Esophagus muscularis mucosa (tissue), 4 donors: ENCODE measurements at regions not wholly inside any gene's neighbourhood (a gene's known extent, or its start where the extent isn't known, plus 50 kb on each side); places are given as distances from the start of the nearest gene placed in this dataset.

ENCODE experiments used
- DNase-seq: peaks from one replicate; pipeline ENCODE4 v3.0.0-alpha.2; 2017; ENCODE audit errors: extremely low spot score
- H3K27ac ChIP-seq, 4 donors: fragments of 200-600 bp; sonication (generic); replicated peaks in 1 of 4; 1 replicate in 3 of 4; 2 replicates in 1 of 4; pipeline ENCODE4 v1.5.1; 2016 to 2019; ENCODE audit warnings: mild to moderate bottlenecking in 1 of 4
- H3K27me3 ChIP-seq, 4 donors: fragments of 200-600 bp; sonication (generic); one replicate each; pipeline versions ENCODE4 v1.5.1 to v1.6.0; 2016 to 2019
- H3K36me3 ChIP-seq, 4 donors: fragments of 200-600 bp; sonication (generic); one replicate each; pipeline ENCODE4 v1.5.1; 2016 to 2019
- H3K4me1 ChIP-seq, 4 donors: fragments of 200-600 bp; sonication (generic); one replicate each; pipeline ENCODE4 v1.5.1; 2016 to 2019
- H3K4me3 ChIP-seq, 4 donors: fragments of 200-600 bp; sonication (generic); 1 replicate in 2 of 4; 2 replicates in 2 of 4; pipeline ENCODE4 v1.5.1; 2016 to 2019; ENCODE audit warnings: mild to moderate bottlenecking in 4 of 4, moderate library complexity in 1 of 4
- H3K9me3 ChIP-seq, 4 donors: fragments of 200-600 bp; sonication (generic); 1 replicate in 3 of 4; 2 replicates in 1 of 4; pipeline ENCODE4 v1.5.1; 2016 to 2019
- EP300 ChIP-seq: sonication (generic); formaldehyde crosslinking; IDR thresholded peaks from one replicate; pipeline ENCODE4 v1.6.1; 2017; ENCODE audit warnings: antibody characterized with exemption
- POLR2A ChIP-seq: fragments of 450-650 bp; IDR thresholded peaks from one replicate; pipeline ENCODE4 v1.6.1; 2017; ENCODE audit warnings: antibody characterized with exemption, moderate library complexity, mild to moderate bottlenecking, low read depth
- POLR2AphosphoS5 ChIP-seq, 2 donors: sonication (generic); formaldehyde crosslinking; IDR thresholded peaks; one replicate each; pipeline ENCODE4 v1.6.1; 2017; ENCODE audit warnings: antibody characterized with exemption in 2 of 2
- WGBS: methylation state at CpG from one replicate; pipeline ENCODE4 v1.1.5; 2018; 5-methylcytosine and 5-hydroxymethylcytosine counted together
- intact Hi-C: fragments of 100-400 bp; cut with DNase I; formaldehyde crosslinking; loops from one replicate; pipeline ENCODE4 v1.15.1; 2023
- TF ChIP-seq, protein P1 (sequence below), 3 experiments: fragments of 200-600 bp in 2 of 3; fragments of 450-650 bp in 1 of 3; sonication (generic) in 2 of 3; IDR thresholded peaks; one replicate each; pipeline ENCODE4 v1.5.1; 2017 to 2019; ENCODE audit warnings: antibody characterized with exemption in 3 of 3, mild to moderate bottlenecking in 2 of 3, moderate library complexity in 1 of 3

DNA sequence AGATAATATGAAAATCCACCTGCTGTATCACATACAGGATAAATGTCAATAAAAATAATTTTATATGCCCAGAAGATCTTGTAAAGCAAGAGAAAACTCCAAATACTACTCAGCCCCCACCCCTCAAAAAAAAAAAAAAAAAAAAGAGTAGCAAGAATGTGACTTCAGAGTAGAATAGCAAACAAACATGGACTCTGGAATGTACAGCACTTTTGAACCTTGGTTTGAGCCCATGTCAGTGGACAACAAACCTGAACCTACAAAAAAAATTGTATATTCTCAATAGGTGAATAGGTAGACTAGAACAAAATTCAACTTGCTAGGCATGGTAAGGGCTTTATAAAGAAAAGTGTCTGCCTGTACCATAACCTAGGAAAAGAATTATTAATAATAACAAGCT is 428.0 kb downstream of the SLITRK6 start:
- Histone ChIP-seq H3K27me3 (no peaks in the 10 kb centered on the region), H3K4me3 (no peak overlapping the region), H3K9me3 (no peaks in the 10 kb centered on the region), H3K4me1 (no peaks in the 10 kb centered on the region), H3K36me3 (no peaks in the 10 kb centered on the region), H3K27ac (no peak overlapping the region)
- no peak for TF ChIP-seq POLR2A
- TF ChIP-seq EP300 = no peak
- TF ChIP-seq POLR2AphosphoS5 (IDR thresholded peaks at IDR 0.05) = no peak
- TF ChIP-seq, protein P1, sequence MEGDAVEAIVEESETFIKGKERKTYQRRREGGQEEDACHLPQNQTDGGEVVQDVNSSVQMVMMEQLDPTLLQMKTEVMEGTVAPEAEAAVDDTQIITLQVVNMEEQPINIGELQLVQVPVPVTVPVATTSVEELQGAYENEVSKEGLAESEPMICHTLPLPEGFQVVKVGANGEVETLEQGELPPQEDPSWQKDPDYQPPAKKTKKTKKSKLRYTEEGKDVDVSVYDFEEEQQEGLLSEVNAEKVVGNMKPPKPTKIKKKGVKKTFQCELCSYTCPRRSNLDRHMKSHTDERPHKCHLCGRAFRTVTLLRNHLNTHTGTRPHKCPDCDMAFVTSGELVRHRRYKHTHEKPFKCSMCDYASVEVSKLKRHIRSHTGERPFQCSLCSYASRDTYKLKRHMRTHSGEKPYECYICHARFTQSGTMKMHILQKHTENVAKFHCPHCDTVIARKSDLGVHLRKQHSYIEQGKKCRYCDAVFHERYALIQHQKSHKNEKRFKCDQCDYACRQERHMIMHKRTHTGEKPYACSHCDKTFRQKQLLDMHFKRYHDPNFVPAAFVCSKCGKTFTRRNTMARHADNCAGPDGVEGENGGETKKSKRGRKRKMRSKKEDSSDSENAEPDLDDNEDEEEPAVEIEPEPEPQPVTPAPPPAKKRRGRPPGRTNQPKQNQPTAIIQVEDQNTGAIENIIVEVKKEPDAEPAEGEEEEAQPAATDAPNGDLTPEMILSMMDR (IDR thresholded peaks at IDR 0.05) = no peak
- no peak for DNase-seq
- intact Hi-C loops = no loop called here

DNA sequence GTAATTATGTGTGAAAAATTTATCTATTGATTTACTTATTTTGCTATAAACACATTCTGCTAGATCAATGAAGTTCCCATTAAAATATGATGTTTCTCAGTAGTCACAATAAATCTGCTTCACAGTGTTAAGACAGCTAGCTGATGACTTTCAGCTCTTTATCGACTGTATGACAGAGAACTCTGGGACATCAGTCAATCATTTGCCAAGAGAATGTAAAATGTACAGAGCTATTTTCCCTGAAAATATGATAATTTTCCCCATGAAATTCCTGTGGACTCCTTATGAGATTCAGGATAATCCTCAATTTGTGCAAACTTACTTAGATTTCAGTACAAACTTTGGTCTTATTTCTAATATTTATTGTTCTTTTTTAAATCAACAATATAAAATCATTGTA is 430.5 kb downstream of the SLITRK6 start:
- Histone ChIP-seq H3K4me3 (no peak overlapping the region), H3K27ac (no peak overlapping the region), H3K36me3 (no peaks in the 10 kb centered on the region), H3K9me3 (no peaks in the 10 kb centered on the region), H3K4me1 (no peaks in the 10 kb centered on the region), H3K27me3 (no peaks in the 10 kb centered on the region)
- WGBS = 94% methylated on average over 1 of the region's 1 CpG
- TF ChIP-seq POLR2AphosphoS5 (IDR thresholded peaks at IDR 0.05) (no peak), POLR2A (no peak), EP300 (no peak)
- TF ChIP-seq, protein P1 (IDR thresholded peaks at IDR 0.05) = no peak
- DNase-seq = no peak
- intact Hi-C loops = no loop called here

DNA sequence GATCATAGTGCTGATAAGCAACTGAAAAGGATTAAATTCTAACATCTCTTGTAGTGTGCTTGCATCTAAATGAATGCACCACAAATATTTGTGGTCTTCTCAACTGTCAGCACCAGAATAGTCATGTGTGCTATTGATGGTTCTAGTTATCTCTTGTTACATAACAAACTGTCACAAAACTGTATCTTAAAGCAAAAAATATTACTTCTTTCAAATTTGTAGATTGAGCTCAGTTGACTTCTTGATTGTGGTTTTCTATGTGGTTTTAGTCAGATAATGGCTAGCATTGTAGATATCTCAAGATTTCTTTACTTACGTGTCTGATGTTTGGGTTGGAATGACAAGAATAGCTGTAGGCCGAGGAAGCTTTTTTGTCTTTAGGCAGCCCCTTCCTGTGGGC is 431.3 kb downstream of the SLITRK6 start:
- intact Hi-C loops = no loop called here
- no peaks in the 10 kb centered on the region for H3K27me3 ChIP-seq
- no peaks in the 10 kb centered on the region for H3K36me3 ChIP-seq
- no peak overlapping the region for H3K4me3 ChIP-seq
- no peaks in the 10 kb centered on the region for H3K9me3 ChIP-seq
- TF ChIP-seq EP300 (no peak), POLR2AphosphoS5 (IDR thresholded peaks at IDR 0.05) (no peak), POLR2A (no peak)
- TF ChIP-seq, protein P1 (IDR thresholded peaks at IDR 0.05) = no peak
- DNase-seq = no peak
- H3K27ac ChIP-seq = no peak overlapping the region
- no peaks in the 10 kb centered on the region for H3K4me1 ChIP-seq
- WGBS = 78% methylated on average over 2 of the region's 2 CpGs

DNA sequence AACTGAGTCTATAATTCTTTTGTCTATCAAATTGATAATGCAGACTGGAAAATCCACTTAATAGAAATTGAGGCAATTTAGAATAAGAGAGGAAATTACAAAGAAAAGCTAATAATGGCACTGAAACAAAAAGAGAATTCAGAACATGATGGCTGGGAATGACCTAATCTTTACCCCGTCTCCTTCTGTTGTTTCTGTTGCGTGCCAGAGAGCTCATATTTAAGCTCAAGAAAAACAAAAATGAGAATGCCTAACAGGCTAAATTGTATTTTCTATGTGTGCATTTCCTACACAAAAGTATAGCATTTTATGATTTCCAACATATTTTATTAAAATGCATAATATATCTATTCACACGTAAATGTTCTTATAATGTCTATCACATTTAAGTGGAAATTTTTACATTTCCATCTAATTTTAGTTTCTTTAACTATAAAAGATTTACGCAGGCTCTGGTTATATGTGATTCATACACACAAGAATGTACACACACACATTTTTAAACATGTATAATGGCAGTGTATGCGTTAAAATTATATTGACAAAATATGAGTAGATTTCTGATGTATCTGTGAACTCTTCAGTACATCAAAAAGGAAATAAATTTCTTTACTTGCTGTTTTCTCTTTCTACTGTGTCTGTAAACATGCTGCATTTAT is 432.3 kb downstream of the SLITRK6 start:
- no peaks in the 10 kb centered on the region for H3K4me1 ChIP-seq
- 88% methylated on average over 5 of the region's 5 CpGs for WGBS
- no peaks in the 10 kb centered on the region for H3K9me3 ChIP-seq
- TF ChIP-seq POLR2A (no peak), POLR2AphosphoS5 (IDR thresholded peaks at IDR 0.05) (no peak), EP300 (no peak)
- TF ChIP-seq, protein P1 (IDR thresholded peaks at IDR 0.05) = no peak
- intact Hi-C loops = no loop called here
- no peak overlapping the region for H3K4me3 ChIP-seq
- no peak for DNase-seq
- no peaks in the 10 kb centered on the region for H3K36me3 ChIP-seq
- no peaks in the 10 kb centered on the region for H3K27me3 ChIP-seq
- no peak overlapping the region for H3K27ac ChIP-seq

DNA sequence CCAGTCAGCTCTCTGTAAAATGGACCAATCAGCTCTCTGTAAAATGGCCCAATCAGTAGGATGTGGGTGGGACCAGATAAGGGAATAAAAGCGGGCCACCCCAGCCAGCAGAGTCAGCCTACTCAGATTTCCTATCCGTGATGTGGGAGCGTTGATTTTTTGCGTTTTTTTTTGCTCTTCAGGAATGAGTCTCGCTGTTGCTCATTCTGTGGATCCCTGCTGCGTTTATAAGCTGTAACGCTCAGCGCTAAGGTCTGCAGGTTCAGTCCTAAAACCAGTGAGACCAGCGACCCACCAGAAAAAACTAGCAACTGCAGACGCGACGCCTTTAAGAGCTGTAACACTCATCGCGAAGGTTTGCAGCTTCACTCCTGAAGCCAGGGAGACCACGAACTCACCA is 435.7 kb downstream of the SLITRK6 start:
- H3K27ac ChIP-seq = no peak overlapping the region
- no peaks in the 10 kb centered on the region for H3K4me1 ChIP-seq
- DNase-seq = no peak
- H3K36me3 ChIP-seq = no peaks in the 10 kb centered on the region
- intact Hi-C loops = no loop called here
- H3K4me3 ChIP-seq = no peak overlapping the region
- WGBS = 97% methylated on average over 15 of the region's 15 CpGs
- H3K27me3 ChIP-seq = no peaks in the 10 kb centered on the region
- TF ChIP-seq, protein P1 (IDR thresholded peaks at IDR 0.05) = no peak
- TF ChIP-seq EP300 (no peak), POLR2A (no peak), POLR2AphosphoS5 (IDR thresholded peaks at IDR 0.05) (no peak)
- H3K9me3 ChIP-seq = no peaks in the 10 kb centered on the region
